Uterus (tissue), 3 donors: ENCODE measurements at regions not wholly inside any gene's neighbourhood (a gene's known extent, or its start where the extent isn't known, plus 50 kb on each side); places are given as distances from the start of the nearest gene placed in this dataset.

Experiments used
- DNase-seq, 2 donors: peaks; one replicate each; pipeline ENCODE4 v3.0.0-alpha.2; 2019 to 2020
- H3K27ac ChIP-seq, 2 donors: fragments of 200-600 bp; sonication (generic); 1 replicate in 1 of 2; 2 replicates in 1 of 2; pipeline ENCODE4 v1.5.1; 2016 to 2018
- H3K27me3 ChIP-seq, 2 donors: fragments of 200-600 bp; sonication (generic); one replicate each; pipeline ENCODE4 v1.5.1; 2018 to 2019; ENCODE audit warnings: control low read depth in 1 of 2
- H3K36me3 ChIP-seq, 2 donors: fragments of 200-600 bp; sonication (generic); one replicate each; pipeline ENCODE4 v1.5.1; 2019; ENCODE audit warnings: control low read depth in 1 of 2
- H3K4me1 ChIP-seq, 2 donors: fragments of 200-600 bp; sonication (generic); one replicate each; pipeline ENCODE4 v1.5.1; 2018 to 2019; ENCODE audit warnings: control low read depth in 1 of 2
- H3K4me3 ChIP-seq, 2 donors: fragments of 200-600 bp; sonication (generic); 1 replicate in 1 of 2; 2 replicates in 1 of 2; pipeline ENCODE4 v1.5.1; 2018 to 2019; ENCODE audit warnings: mild to moderate bottlenecking in 1 of 2
- H3K9me3 ChIP-seq, 2 donors: fragments of 200-600 bp; sonication (generic); one replicate each; pipeline ENCODE4 v1.5.1; 2019; ENCODE audit warnings: control low read depth in 1 of 2
- POLR2A ChIP-seq, 2 donors: fragments of 450-650 bp; IDR thresholded peaks; one replicate each; pipeline ENCODE4 v1.6.1; 2016; ENCODE audit warnings: antibody characterized with exemption in 2 of 2, mild to moderate bottlenecking in 1 of 2, moderate library complexity in 1 of 2
- intact Hi-C: fragments of 100-400 bp; cut with DNase I; formaldehyde crosslinking; loops from one replicate; pipeline ENCODE4 v1.15.1; 2023; ENCODE audit warnings: low total_unique reads
- TF ChIP-seq, protein P1 (sequence below), 4 experiments: fragments of 200-600 bp in 2 of 4; fragments of 450-650 bp in 2 of 4; sonication (generic) in 2 of 4; IDR thresholded peaks; one replicate each; pipeline ENCODE4 v1.5.1; 2016 to 2019; ENCODE audit warnings: antibody characterized with exemption in 4 of 4, mild to moderate bottlenecking in 2 of 4, moderate library complexity in 1 of 4
- donor health status: DM: yes; HTN: yes; CAD: no.

DNA sequence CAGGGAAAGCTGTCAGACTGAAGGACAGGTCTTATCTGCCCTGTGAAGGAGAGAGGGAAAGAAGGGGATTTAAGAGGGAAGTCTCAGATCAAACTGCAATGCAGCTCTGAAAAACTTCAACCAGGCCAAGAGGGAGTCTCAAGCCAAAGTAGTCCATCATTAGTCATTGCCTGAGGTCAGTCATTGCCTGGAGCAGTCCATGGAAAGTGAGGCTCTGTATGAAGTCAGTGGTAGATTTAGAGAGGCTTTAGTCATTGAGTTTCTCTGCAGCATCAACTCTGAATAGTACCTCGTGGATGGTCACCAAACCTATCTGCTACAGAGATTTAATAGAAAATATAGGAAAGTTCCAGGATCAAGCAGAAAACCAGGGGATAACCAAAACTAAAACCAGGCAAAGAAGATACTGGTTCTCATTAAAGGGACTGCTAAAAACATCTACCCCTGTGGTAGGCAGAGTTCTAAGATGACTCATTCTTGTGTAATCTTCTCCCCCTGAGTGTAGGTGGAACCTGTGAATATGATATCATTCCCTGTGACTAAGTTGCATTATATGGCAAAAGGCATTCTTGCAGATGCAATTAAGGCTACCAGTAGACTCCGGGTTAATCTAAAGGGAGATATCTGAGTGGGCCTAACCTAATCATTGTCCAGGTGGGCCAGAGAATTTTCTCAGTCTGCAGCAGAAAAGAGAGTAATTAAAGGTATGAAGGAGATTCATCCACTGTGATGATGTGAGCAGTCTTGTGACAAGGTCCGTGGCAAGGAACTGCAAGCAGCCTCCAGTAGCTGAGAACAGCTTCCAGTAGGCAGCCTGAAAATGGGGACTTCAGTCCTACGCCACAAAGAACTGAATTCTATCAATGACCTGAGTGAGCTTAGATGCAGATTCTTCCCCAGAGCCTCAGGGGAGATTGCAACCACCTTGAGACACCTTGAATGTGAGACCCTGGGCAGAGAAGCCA, 123.1 kb downstream of the GALC start:
- H3K9me3 ChIP-seq: no peaks in the 10 kb centered on the region
- peak overlapping the region; percentile 12 to 64 for H3K27ac ChIP-seq
- no peak overlapping the region for H3K4me3 ChIP-seq
- TF ChIP-seq, protein P1, sequence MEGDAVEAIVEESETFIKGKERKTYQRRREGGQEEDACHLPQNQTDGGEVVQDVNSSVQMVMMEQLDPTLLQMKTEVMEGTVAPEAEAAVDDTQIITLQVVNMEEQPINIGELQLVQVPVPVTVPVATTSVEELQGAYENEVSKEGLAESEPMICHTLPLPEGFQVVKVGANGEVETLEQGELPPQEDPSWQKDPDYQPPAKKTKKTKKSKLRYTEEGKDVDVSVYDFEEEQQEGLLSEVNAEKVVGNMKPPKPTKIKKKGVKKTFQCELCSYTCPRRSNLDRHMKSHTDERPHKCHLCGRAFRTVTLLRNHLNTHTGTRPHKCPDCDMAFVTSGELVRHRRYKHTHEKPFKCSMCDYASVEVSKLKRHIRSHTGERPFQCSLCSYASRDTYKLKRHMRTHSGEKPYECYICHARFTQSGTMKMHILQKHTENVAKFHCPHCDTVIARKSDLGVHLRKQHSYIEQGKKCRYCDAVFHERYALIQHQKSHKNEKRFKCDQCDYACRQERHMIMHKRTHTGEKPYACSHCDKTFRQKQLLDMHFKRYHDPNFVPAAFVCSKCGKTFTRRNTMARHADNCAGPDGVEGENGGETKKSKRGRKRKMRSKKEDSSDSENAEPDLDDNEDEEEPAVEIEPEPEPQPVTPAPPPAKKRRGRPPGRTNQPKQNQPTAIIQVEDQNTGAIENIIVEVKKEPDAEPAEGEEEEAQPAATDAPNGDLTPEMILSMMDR (IDR thresholded peaks at IDR 0.05): no peak
- TF ChIP-seq POLR2A (IDR thresholded peaks at IDR 0.05): no peak
- no peaks in the 10 kb centered on the region for H3K4me1 ChIP-seq
- H3K27me3 ChIP-seq: no peaks in the 10 kb centered on the region
- peak in 1 of 2 donors; percentile 29 for DNase-seq
- intact Hi-C loops: no loop called here
- no peaks in the 10 kb centered on the region for H3K36me3 ChIP-seq

DNA sequence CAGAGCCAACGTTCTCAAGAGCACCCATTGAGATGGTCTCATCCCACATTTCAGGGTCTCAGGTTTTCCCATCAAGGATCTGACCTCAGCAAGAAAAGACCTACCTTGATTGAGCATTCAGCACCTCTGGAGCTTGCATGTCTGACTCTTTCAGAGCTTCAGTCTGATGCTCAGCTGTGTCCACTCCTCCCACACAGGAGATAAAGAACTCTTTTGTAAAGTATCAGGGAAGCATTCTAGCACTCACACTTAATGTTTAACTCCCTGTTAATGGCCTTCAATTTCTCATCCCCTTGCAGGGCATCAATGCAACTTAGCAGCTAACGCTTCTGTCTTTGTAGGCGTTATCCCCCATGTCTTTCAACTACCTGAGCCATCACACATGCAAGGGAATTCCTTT, 124.1 kb downstream of the GALC start:
- H3K4me1 ChIP-seq: no peaks in the 10 kb centered on the region
- H3K4me3 ChIP-seq: no peak overlapping the region
- H3K36me3 ChIP-seq: no peaks in the 10 kb centered on the region
- peak overlapping the region; percentile 12 to 64 for H3K27ac ChIP-seq
- TF ChIP-seq, protein P1 (IDR thresholded peaks at IDR 0.05): no peak
- TF ChIP-seq POLR2A (IDR thresholded peaks at IDR 0.05): no peak
- no peaks in the 10 kb centered on the region for H3K27me3 ChIP-seq
- intact Hi-C loops: no loop called here
- H3K9me3 ChIP-seq: no peaks in the 10 kb centered on the region
- DNase-seq: no peak

DNA sequence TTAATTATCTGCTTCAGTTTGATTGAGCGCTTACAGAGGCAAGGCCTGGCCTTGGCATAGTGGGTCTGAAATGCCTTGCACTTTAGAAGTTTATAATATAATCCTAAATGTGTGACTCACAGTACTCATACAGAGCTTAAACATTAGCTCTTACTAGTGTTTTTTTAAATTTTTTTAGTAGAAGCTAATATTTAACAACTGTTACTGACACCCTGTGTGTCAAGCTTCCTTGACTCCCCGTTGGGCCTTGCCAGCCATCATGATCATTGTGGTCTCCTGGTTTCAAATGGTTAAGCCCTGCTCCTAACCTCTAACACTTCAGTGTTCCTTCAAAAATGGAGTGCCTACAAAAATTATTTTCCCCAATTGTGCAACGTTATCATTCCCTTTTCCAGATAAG, 126.9 kb downstream of the GALC start:
- TF ChIP-seq, protein P1 (IDR thresholded peaks at IDR 0.05): no peak
- no peak for TF ChIP-seq POLR2A (IDR thresholded peaks at IDR 0.05)
- H3K36me3 ChIP-seq: no peaks in the 10 kb centered on the region
- DNase-seq: no peak
- intact Hi-C loops: no loop called here
- no peaks in the 10 kb centered on the region for H3K27me3 ChIP-seq
- H3K4me3 ChIP-seq: no peak overlapping the region
- H3K4me1 ChIP-seq: no peaks in the 10 kb centered on the region
- no peaks in the 10 kb centered on the region for H3K9me3 ChIP-seq
- no peak overlapping the region for H3K27ac ChIP-seq

DNA sequence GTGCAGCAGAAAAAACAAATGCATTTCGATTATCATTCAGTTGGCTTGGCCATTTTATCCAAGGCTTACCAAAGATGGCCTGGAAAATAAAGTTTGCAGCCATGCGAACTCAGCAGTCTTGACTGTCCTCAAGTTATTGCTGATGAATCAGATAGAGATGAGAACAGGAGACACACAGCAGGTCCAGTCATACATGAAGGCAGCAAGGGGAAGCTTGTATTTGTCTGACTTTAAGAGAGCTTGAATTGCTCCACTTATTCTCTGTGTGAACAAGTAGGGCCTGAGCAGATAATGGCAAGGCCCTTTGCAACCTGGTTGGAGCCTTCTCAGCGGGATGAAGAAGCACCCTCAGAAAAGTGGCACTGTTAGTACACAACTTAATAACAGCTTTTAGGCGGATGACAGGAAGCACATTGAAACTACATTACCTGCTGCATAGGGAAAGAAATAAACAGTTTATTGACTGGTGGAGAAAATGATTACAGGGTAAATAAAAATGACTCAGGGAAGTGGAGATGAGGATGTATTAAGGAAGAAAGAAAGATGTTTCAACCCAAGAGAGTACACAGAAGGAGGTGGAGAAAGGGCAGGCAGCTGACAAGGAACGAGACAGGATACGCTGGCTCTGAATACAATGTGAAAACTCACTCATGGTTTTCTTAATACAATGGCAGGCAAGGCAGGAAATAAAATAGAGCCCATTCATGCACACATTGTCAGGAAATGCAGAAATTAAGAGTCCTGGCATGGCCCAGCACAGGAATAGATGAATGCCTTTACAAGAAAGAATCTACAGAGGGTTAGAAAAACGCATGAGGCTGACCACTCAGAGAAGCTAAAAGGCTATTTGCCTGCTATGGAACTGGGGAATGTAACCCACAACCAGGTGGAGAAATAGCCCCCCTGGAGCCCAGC, 128.4 kb downstream of the GALC start:
- H3K4me3 ChIP-seq: no peak overlapping the region

More for the DNA sequence above, 128.4 kb downstream of the GALC start:
- TF ChIP-seq POLR2A (IDR thresholded peaks at IDR 0.05): no peak
- TF ChIP-seq, protein P1 (IDR thresholded peaks at IDR 0.05): no peak
- DNase-seq: no peak
- intact Hi-C loops: no loop called here
- Histone ChIP-seq H3K27me3 (no peaks in the 10 kb centered on the region), H3K4me1 (no peaks in the 10 kb centered on the region), H3K9me3 (no peaks in the 10 kb centered on the region), H3K27ac (no peak overlapping the region), H3K36me3 (no peaks in the 10 kb centered on the region)
